ENCODE measurements at regions not wholly inside any gene's neighbourhood (a gene's known extent, or its start where the extent isn't known, plus 50 kb on each side); places are given as distances from the start of the nearest gene placed in this dataset.

- intact Hi-C loops (cut with DNase I) = no loop called here
- no peak for FAIRE-seq
Observed at GRCh38 chr7:155172141-155172540, 102.0 kb downstream of the HTR5A start.

GRCh38 chr7:155173905-155174304, 103.8 kb downstream of the HTR5A start:
- intact Hi-C loops (cut with DNase I) = no loop called here
- Histone ChIP-seq H3K4me3 (ENCODE audit: low read length in 3 of 3) (no peak overlapping the region), H3K27ac (ENCODE audit: low read depth in 2 of 2, low read length in 2 of 2) (no peak overlapping the region), H3K36me3 (ENCODE audit: control insufficient read depth in 2 of 3, insufficient read depth in 3 of 3, low read length in 3 of 3) (no peaks in the 10 kb centered on the region), H3K4me1 (ENCODE audit: control insufficient read depth in 2 of 3, insufficient read depth in 2 of 3, low read depth in 1 of 3, low read length in 3 of 3) (no peaks in the 10 kb centered on the region), H3K9ac (ENCODE audit: low read length in 3 of 3) (no peak overlapping the region), H3K27me3 (ENCODE audit: control insufficient read depth, insufficient read depth, low read length) (no peaks in the 10 kb centered on the region), H3K9me3 (ENCODE audit: control insufficient read depth in 2 of 3, insufficient read depth in 1 of 3, low read length in 3 of 3) (peaks cover 0 to 5% (median 0%) of the 10 kb centered on the region in 3 donors)
- DNase-seq (no peak), FAIRE-seq (no peak)
- TF ChIP-seq CTCF (IDR thresholded peaks at IDR 0.05; ENCODE audit: borderline replicate concordance, extremely low read depth, insufficient read depth) = no peak

More at GRCh38 chr7:155172141-155172540, 102.0 kb downstream of the HTR5A start:
- H3K9me3 ChIP-seq (ENCODE audit: control insufficient read depth in 2 of 3, insufficient read depth in 1 of 3, low read length in 3 of 3) = peaks cover 0 to 5% (median 0%) of the 10 kb centered on the region in 3 donors
- H3K4me3 ChIP-seq (ENCODE audit: low read length in 3 of 3) = no peak overlapping the region
- no peaks in the 10 kb centered on the region for H3K4me1 ChIP-seq (ENCODE audit: control insufficient read depth in 2 of 3, insufficient read depth in 2 of 3, low read depth in 1 of 3, low read length in 3 of 3)
- no peak for TF ChIP-seq CTCF (IDR thresholded peaks at IDR 0.05; ENCODE audit: borderline replicate concordance, extremely low read depth, insufficient read depth)
- no peaks in the 10 kb centered on the region for H3K27me3 ChIP-seq (ENCODE audit: control insufficient read depth, insufficient read depth, low read length)
- no peak overlapping the region for H3K9ac ChIP-seq (ENCODE audit: low read length in 3 of 3)
- H3K36me3 ChIP-seq (ENCODE audit: control insufficient read depth in 2 of 3, insufficient read depth in 3 of 3, low read length in 3 of 3) = no peaks in the 10 kb centered on the region
- no peak overlapping the region for H3K27ac ChIP-seq (ENCODE audit: low read depth in 2 of 2, low read length in 2 of 2)
- no peak for DNase-seq

GRCh38 chr7:155178096-155178495, 108.0 kb downstream of the HTR5A start:
- Histone ChIP-seq H3K9ac (ENCODE audit: low read length in 3 of 3) (no peak overlapping the region), H3K4me3 (ENCODE audit: low read length in 3 of 3) (no peak overlapping the region)

More at GRCh38 chr7:155178096-155178495, 108.0 kb downstream of the HTR5A start:
- FAIRE-seq = no peak
- intact Hi-C loops (cut with DNase I) = no loop called here
- Histone ChIP-seq H3K9me3 (ENCODE audit: control insufficient read depth in 2 of 3, insufficient read depth in 1 of 3, low read length in 3 of 3) (peaks cover 0 to 5% (median 0%) of the 10 kb centered on the region in 3 donors), H3K27me3 (ENCODE audit: control insufficient read depth, insufficient read depth, low read length) (no peaks in the 10 kb centered on the region), H3K36me3 (ENCODE audit: control insufficient read depth in 2 of 3, insufficient read depth in 3 of 3, low read length in 3 of 3) (no peaks in the 10 kb centered on the region), H3K27ac (ENCODE audit: low read depth in 2 of 2, low read length in 2 of 2) (no peak overlapping the region), H3K4me1 (ENCODE audit: control insufficient read depth in 2 of 3, insufficient read depth in 2 of 3, low read depth in 1 of 3, low read length in 3 of 3) (no peaks in the 10 kb centered on the region)
- DNase-seq = no peak
- TF ChIP-seq CTCF (IDR thresholded peaks at IDR 0.05; ENCODE audit: borderline replicate concordance, extremely low read depth, insufficient read depth) = no peak

Data from kidney (tissue), 13 donors.